HG03558 (cell line): ENCODE measurements at regions not wholly inside any gene's neighbourhood (a gene's known extent, or its start where the extent isn't known, plus 50 kb on each side); places are given as distances from the start of the nearest gene placed in this dataset.
"Not testable (repeated sequence)": the region's sequence is repeated elsewhere in the genome, so short reads cannot be mapped to it uniquely, and the experiment has no call there.

Experiments used
- ATAC-seq: cut with Tn5 transposase; IDR thresholded peaks from one replicate; pipeline ENCODE4 v1.9.1; 2021; ENCODE audit warnings: moderate number of reproducible peaks; ENCODE audit not compliant: unreplicated experiment; ENCODE audit errors: extremely low read depth

DNA sequence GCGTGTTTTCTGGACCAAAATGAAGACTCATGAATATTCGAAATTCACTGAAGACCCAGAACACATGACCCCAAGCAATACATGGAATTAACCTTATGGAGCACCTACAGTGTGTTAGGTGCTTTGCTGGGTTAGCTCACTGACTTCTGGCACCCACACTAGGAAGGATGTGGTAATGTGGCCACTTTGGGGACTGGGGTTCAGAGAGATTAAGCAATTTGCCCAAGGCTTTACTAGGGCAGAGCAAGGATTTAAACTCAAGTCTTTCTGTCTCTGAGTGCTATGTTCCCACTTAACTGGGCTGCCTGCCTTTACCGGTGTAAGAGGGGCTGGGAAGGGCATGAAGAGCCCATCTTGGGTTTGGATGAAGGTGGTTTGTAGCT is 162.0 kb upstream of the ATP6AP2 start:
- ATAC-seq: no peak

DNA sequence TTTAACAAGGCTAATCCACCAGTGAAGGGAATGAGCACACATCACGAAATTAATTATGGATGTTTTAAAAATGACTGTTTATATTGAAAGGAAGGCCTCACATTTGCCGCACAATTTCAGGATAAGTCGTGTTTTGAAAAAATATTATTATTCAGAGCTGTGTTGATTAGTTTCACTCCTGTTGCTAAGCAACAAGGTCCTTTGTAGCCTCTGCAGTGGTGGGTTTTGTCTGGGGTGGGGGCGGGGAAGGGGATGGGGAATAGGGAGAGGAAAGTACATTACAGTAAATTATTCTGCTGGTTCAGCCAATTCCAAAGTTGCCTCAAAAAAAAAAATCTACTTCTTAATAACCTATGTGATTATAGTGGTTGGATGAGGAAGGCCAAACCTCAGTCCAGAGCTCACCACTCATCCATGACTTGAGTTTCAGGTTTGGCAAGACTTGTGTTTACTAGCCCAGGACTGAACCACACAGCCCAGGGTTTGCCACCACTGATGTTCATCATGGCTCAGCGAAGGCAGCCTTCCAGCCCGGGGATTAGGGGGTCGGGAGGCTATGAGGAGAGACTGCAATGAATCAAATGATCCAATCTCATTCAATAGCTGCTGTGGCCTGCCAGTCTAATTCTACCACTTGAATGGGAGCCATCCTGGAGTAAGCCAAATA is 162.5 kb upstream of the ATP6AP2 start:
- no peak for ATAC-seq

DNA sequence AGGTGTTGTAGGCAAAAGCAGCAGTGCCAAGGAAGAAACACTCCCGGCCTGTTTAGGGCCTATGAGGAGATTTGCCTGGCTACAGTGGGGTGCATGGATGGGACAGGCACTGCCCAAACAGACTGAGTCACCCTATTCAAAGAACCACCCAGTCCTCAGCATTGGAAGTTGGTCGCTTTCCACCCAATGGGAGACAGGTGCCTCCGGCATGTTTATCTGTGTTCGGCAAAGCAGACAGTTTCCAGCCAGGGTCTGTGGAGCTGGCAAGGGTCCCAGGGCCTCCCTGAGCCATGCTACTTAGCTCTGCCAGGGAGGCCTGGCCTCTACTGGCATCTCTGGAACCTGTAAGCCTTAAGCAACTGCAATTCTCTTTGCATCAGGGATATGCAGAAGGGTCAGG is 165.1 kb upstream of the ATP6AP2 start:
- no peak for ATAC-seq

DNA sequence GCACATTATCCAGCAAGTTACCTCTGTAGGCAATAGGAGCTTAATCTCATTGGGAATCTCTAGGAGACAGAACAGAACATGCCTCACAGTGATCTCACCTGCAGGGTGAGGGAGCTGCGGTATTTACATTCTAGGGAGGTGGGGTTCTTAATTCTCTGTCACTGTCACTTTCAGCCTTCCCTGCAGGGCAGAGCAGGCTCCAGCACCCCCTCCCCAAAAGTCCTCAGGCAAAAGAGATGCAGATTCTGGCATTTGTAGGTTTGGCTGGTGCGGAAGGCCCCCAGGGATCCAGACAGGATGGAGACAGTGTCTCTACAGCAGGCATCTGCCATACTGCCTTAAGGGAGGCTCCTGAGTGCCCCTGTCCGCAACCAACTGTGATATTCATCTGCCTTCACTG is 166.4 kb upstream of the ATP6AP2 start:
- ATAC-seq: no peak

DNA sequence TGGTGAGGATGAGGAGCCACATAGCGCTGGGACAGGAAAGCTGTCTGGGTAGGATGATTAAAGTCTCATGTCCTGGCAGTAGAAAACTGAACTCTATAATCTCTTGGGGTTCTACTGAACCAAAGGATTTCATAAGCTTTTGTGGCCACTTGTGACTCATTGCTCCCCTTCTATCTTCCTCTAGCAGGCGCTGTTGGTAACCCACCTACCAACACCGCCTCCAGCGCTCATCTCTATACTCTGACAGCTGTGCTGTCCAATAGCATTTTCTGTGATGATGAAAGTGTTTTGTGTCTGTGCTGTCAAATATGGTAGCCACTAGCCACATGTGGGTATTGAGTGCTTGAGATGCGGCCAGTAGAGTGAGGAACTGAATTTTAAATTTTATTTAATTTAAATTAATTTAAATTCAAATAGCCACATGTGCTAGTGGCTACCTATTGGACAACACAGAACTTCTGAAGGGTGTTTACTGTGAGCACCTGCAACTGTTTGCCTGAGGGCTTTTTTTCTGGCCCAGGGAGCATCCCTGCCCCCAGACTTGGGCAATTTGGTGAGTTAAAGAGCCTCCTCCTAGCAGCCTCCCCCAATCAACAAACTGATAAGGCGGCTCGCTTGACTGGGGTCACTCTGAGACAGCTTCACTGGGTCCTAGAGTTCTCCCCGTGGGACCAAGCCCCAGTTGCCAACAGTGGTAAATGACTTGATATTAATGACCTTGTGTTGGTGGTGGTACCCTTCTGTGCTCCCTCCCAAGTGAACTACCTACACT is 169.2 kb upstream of the ATP6AP2 start:
- ATAC-seq: no peak

DNA sequence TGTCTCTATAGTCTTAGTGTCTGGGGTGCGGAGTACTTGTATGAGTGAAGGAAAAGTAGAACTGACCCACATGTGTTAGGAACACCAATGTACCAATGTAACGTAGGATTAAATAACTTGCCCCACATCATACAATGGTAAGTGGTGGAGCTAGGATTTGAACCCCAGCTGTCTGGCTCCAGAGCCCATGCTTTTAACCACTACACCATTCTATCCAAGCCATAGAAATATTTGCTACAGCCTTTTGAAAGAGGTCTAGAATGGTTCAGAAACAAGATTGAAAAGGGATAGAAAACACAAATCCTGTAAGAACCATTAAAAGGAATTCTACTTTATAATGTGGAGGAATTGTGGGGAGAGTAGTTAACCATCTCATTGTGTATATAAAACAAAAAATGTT is 169.9 kb upstream of the ATP6AP2 start:
- no peak for ATAC-seq

DNA sequence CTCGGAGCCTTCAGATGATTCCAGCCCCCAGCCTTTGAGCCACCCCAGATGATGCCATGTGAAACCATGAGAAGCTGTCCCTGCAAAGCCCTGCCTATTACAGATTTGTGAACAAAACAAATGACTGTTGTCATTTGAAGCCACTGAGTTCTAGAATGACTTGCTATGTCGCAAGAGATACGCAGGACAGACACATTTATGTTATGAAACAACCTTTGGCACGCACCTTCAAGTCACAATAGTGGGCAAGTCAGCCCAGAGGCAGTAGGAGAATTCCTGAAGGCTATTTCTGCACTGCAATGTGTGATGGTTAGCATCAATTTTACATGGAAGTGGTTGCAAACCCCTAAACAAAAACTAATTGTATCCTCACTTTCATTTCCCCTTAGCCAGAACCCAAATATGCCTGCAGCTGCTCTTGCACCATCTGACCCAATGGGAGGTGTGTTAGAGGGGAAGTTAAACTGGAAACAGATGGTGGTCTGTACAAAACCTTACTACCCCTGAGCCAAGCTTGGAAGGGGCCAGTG is 174.4 kb upstream of the ATP6AP2 start:
- no peak for ATAC-seq

DNA sequence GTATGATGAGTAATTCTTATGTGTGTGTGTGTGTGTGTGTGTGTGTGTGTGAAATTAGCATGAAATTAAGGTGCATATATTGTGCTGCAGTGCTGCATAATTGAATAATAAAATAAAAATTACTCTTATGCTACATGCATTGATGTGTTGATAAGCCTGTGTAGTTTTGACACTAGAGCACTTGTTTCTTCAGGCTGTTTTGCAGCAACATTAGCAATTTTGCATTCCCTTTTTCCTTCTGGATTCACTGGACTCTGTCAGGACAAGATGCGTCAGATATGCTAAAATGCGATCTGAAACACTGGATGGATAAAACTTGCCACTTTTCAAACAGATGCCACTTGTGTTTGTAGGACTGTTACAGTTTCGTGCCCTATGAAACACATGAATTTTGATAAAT is 175.4 kb upstream of the ATP6AP2 start:
- ATAC-seq: no peak

DNA sequence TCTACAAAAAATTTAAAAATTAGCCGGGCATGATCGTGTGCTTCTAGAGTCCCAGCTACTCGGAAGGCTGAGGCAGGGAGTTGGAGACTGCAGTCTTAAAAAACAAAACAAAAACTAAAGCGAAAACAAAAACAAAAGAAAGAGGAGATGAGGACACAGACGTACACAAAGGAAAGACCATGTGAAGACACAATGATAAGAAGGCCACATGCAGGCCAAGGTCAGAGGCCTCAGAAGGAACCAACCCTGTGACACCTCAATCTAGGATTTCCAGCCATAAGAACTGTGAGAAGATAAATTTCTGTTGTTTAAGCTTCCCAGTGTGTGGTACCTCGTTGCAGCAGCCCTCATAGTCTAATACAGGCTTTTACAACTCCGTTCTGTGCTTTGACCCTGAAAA is 177.0 kb upstream of the ATP6AP2 start:
- no peak for ATAC-seq

DNA sequence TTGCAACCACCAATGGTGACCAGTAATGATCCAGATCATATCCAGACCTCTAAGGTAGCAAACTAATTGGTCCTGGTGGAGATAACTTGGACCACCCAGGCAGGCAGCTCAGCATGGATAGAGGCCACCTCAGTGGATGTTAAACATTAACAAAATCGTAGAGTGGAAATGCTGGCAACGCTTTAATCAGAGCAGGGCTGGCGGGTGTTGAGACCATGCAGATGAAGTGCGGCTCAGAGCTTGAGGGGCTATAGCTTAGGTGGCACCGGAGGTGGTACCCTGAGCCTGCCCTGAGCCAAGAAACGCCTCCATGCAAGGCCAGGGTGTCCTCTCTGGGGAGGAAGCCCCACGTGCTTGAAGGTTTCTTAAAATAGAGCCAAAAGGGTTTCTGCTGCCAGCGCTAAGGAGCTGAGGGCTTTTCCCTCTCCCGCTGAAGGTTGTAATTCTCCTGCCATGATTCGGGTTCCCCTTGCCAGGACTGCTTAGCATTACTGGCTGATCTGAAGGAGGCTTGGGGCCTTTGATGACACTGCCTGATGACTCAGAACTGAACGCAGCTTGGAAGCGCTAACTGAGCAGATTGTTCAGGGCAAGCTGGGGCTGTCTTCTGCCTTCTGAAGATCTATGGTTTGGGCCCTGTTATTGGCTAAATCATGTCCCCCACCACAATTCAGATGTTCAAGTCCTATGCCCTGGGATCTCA is 177.8 kb upstream of the ATP6AP2 start:
- ATAC-seq: no peak

DNA sequence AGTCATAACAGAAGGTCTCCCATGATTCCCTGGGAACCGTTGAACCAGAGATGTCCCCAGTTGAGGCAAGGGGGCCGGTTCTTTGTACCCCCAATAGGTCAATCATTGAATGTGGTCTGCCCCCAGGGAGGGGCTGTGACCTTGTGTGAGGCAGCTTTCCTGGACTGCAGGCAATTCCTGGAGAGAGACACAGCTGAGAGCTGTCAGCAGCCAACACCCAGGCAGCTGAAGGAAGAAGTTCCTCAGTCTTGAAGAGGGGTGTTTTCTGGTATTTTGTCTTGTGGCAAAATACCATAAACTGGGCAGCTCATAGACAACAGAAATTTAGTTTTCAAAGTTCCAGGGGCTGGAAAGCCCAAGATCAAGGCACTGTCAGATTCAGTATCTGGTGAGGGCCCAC is 185.7 kb upstream of the ATP6AP2 start:
- ATAC-seq: no peak

DNA sequence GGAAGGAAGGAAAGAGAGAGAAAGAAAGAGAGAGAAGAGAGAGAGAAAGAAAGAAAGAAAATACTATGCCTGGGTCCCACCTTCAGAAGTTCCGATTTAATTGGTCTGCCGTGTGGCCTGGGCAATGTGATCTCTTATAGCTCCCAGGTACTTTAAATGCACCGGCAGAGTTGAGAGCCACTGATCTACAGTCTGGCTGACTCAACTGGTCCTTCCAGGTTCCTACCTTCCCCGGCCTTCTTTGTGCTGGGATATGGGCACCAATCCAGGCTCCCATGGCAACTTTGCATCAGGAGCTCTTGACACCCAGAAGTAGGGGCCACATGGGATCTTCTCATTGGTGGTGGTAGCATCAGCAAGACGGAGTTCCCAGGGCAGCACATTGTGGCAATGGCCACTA is 186.5 kb upstream of the ATP6AP2 start:
- ATAC-seq: no peak

DNA sequence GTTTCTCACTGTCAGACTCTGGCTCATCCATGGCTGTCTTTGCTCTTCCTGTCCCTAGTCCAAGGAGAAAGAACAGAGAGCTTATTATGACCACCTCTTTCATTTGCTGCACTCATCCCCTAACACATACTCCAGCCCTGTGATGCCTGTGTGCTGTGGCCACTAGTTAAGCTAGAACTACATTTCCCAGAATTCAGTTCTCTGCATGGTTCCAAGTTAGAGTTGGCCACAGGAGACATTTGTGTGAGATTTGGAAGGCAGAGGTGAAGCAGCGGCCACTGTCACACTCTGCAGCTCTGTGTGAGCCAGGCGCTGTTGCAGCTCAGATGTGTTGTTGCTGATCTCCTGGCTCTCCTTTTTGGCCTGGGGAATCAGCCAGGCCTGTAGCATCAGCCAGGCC is 188.2 kb upstream of the ATP6AP2 start:
- ATAC-seq: no peak

DNA sequence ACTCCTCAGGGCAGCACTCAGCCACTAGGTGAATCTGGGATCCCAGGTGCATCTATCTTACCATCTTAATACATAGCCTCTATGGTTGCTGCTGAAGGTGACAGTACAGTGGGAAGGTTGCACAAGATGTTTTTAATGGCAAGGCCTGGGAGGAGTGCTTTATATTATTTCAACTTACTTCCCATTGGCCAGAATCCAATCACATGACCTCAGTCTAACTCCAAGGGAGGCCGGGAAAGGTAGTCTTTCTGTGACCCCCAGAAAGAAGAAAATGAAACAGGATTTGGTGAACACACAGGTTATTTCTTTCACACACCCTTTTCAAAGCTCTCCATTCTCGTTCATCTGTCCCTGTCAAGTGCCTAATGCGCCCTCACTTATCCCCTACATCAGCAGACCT is 189.1 kb upstream of the ATP6AP2 start:
- ATAC-seq: no peak

DNA sequence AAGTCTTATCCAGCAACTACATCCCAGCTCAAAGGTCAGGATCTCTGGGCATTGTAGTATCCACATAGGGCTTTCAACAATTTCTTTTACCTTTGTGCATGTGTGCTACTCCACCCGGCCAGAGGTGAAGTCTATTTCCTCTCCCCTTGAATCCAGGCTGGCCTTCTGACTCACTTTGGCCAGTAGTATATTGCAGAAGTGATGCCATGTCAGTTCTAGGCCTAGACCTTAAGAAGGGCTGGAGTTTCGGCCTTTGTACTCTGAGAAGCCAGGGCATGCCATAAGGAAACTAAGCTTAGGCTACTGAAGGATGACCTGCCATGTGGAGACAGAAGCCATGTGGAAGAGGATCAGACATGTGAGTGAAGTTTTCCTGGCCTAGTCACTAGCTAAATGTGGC is 191.2 kb upstream of the ATP6AP2 start:
- ATAC-seq: no peak

DNA sequence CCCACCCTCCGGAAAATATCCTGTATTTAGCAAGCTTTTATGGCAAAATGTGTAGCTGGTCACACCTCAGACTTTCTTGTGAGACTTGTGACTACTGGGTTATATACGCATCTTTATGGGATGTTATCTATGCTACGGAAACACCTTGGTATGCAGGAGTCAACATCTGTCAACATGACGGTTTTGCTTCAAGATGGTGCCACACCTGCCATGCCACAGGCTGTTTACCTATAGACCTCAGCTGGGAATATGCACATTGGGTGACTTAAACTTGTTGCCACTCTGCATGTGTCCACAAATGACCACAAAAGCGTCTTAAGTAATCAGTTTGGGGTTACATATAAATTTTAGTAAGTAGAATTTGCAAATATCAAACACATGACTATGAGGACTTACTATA is 192.3 kb upstream of the ATP6AP2 start:
- no peak for ATAC-seq

DNA sequence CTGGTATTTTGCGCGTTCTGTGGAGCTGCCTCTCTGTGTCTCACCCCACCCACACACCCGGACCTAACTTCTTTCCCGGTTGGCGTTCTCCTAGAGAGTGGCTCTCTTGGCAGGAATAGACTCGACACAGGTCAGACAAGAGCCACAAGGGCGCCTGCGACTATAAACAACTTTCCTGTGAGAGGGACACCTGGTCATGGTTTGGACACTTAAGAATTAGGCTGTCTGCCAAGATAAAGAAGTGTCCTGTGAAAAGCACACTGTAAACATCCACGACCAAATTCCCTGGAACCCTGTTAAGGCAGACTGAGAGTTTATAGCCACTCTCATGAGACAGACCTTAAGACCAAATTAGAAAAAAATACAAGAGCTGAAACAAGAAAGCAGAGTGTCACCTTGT is 192.9 kb upstream of the ATP6AP2 start:
- ATAC-seq: not testable (repeated sequence)

DNA sequence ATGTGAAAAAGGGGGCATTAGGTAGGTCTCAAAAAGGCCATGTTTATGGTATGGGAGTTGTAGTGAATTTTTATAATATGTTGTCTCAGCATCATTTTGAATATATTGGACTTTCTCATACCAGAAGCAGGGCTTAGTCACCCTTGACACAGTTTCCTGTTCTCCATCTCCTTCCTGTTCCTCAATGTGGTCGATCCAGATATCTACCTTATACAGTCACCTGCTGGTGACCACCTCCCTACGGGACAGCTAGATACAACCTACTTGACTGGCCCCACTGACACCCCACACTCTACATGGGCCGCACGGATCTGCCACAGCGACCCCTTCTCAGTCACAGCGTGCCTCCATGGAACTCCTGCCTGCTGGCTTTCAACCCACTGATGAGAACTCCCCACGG is 193.5 kb upstream of the ATP6AP2 start:
- ATAC-seq: not testable (repeated sequence)

DNA sequence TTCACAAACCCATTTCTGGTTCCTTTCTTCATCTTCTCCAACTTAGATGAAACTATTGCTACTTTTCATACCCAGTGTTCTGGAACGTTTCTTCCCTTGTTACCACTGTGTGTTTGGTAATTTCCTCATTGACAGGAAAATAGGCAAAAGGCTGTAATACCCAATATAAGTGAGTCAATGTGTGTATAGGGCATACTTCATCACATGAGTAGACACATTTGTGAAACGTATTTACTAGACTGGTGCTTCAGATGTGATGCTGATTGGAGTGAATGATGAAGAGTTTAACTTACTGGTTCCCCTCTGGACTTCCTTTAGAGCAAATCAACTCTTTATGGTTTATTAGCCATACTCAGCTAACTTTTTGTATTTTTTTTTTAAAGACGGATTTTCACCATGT is 195.1 kb upstream of the ATP6AP2 start:
- ATAC-seq: no peak

DNA sequence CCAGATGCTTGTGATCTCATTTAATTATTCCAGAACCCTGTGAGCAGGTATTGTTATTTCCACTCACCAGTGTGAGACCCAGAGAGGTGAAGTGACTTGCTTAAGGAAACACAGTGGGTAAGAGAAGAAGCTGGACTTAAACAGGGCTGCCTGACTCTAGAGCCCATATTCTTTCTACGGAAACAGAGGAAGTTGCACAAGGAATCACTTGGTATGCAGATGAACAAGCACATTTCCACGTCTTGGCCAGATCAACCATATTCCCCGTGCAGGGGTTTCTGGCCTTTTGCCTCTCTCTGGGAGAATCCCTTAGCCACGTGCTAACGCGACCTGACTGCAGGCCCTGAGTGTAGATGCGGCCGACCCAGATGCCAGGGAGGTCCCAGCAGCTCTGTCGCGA is 195.5 kb upstream of the ATP6AP2 start:
- ATAC-seq: no peak

DNA sequence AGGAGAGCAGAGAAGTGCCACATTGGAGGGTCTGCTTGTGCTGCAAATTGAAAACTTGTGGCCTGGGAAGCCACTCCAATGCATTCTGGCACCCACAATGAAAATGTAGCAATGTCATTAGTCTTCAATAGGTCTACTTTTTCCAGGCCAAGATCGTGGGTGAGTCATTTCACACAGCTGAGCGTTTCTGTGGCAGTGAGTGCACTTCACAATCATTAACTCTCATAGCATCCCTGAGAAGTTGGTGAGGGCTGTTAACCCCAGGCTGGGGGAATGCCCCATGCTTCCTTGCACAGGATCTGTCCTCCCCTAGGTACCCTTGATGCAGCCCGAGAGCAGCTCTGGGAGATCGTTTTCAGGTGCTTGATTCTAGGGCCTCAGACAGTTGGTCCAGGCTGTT is 196.8 kb upstream of the ATP6AP2 start:
- ATAC-seq: no peak
